ENCODE measurements at regions not wholly inside any gene's neighbourhood (a gene's known extent, or its start where the extent isn't known, plus 50 kb on each side); places are given as distances from the start of the nearest gene placed in this dataset.

GRCh38 chr6:119845161-119845560 lies 495.6 kb upstream of the MAN1A1 start:
- CTCF ChIA-PET, result no interaction called here
- no peaks in the 10 kb centered on the region for H3K4me1 ChIP-seq (ENCODE audit: control insufficient read depth, insufficient read depth, low read length)
- no peak for TF ChIP-seq ZNF624 (tag by site-specific recombination; IDR thresholded peaks at IDR 0.05)
- no peak for TF ChIP-seq ZNF174 (tag by site-specific recombination; IDR thresholded peaks at IDR 0.05)
- TF ChIP-seq ZNF747 (tag by site-specific recombination; IDR thresholded peaks at IDR 0.05), result no peak
- TF ChIP-seq ZNF701 (tag by site-specific recombination; IDR thresholded peaks at IDR 0.05), result no peak
- TF ChIP-seq ZBTB6 (tag by site-specific recombination; IDR thresholded peaks at IDR 0.05), result no peak
- TF ChIP-seq ZBTB44 (tag by site-specific recombination; IDR thresholded peaks at IDR 0.05), result no peak
- no peak for TF ChIP-seq ZNF610 (tag by site-specific recombination; IDR thresholded peaks at IDR 0.05; ENCODE audit: borderline replicate concordance)
- no peak for TF ChIP-seq ZNF274 (IDR thresholded peaks at IDR 0.05; ENCODE audit: low read length)
- TF ChIP-seq ZNF274 (tag by site-specific recombination; IDR thresholded peaks at IDR 0.05; ENCODE audit: borderline replicate concordance), result no peak
- TF ChIP-seq ZNF19 (tag by site-specific recombination; IDR thresholded peaks at IDR 0.05; ENCODE audit: low read depth), result no peak
- no peak for TF ChIP-seq ZNF280D (tag by site-specific recombination; IDR thresholded peaks at IDR 0.05)
- TF ChIP-seq ZNF26 (tag by site-specific recombination; IDR thresholded peaks at IDR 0.05), result no peak
- TF ChIP-seq ATF2 (tag by site-specific recombination; IDR thresholded peaks at IDR 0.05; ENCODE audit: low read depth), result no peak
- no peak for TF ChIP-seq ZNF768 (tag by site-specific recombination; IDR thresholded peaks at IDR 0.05)
- TF ChIP-seq ZNF114 (tag by site-specific recombination; IDR thresholded peaks at IDR 0.05), result no peak
- TF ChIP-seq TRIM28 (IDR thresholded peaks at IDR 0.05; ENCODE audit: borderline replicate concordance, low read length), result no peak
- TF ChIP-seq ZNF639 (tag by site-specific recombination; IDR thresholded peaks at IDR 0.05), result no peak
- H3K27ac ChIP-seq (ENCODE audit: extremely low read depth, low read depth, low read length), result no peak overlapping the region
- no peak overlapping the region for H3K4me3 ChIP-seq (ENCODE audit: low read depth, low read length)
- POLR2A ChIA-PET, result no interaction called here
- no peaks in the 10 kb centered on the region for H3K36me3 ChIP-seq (ENCODE audit: control insufficient read depth in 2 of 2, insufficient read depth in 1 of 2, low read length in 2 of 2)
- H3K9me3 ChIP-seq (ENCODE audit: control insufficient read depth, insufficient read depth, low read depth, low read length), result no peaks in the 10 kb centered on the region

Data from HEK293 (cell line).